ENCODE measurements at regions not wholly inside any gene's neighbourhood (a gene's known extent, or its start where the extent isn't known, plus 50 kb on each side); places are given as distances from the start of the nearest gene placed in this dataset.
A peak's percentile ranks its signal among the peaks of the same experiment; 100 is the strongest.
"Not testable (repeated sequence)": the region's sequence is repeated elsewhere in the genome, so short reads cannot be mapped to it uniquely, and the experiment has no call there.

DNA sequence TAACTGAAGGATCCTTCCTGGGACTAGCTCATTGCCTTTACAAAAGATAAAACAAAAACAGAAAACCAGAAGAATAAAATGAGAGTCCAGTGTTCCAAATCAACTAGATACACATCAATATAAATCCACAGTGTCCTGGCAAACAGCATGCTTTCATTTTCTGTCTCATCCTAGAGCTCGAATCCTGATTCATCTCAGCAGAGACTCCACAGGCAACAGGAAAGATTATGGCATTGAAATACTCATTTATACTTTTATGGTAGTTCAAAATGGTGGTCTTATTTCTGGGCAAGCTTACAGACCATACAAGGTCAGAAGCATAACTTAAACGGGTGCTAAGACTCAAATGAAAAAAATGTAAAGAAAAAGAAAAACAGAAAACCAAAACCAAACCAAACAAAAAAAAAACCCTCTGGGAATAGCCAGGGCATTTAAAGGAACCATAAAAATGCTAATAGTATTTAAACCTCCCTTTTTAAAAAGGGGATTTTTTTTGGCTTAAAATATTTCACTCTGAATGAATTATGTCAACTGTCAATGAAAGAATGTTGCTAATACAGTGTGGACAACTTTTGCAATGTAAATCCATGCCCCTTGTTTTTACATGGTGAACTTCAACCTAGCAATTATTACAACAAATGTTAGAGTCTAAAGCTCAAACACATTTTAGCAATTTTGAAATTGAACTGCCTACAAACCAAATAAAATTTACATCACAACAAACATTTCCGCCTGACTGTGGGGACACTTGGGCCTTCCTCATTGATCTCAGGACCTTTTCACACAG lies 57.9 kb downstream of the GPR101 start:
- no peak for DNase-seq

DNA sequence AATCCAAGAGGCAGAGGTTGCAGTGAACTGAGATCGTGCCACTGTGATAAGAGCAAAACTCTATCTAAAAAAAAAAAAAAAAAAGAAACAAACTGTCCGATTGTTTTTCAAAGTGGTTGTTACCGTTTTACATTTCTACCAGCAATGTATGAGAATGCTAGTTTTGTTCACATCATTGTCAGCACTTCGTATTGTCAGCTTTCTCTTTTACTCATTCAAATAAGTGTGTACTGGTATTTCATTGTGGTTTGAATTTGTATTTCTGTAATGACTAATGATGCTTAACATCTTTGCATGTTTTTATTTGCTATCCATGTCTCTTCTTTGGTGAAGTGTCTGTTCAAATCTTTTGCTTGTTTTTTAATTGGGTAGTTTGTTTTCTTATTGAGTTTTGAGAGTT lies 65.8 kb downstream of the GPR101 start:
- DNase-seq, result no peak

DNA sequence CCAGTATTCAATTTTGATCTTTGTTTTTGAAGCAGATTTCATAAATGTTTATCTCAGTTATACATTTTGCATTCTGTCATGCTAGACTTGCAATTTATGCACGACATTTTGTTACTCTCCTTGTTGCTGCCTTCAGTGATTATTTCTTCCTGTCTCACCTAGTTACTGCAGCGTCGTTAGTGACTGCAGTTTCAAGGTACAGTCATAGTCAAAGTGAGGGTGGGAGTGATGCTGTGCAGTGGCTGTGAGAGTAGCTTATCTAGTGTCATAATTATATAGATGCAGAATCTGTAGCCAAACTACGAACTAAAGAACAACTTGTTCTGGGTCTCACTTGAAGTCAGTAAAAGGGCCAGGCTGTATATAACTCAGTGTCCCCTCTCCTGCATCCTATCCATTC lies 69.8 kb downstream of the GPR101 start:
- no peak for DNase-seq

DNA sequence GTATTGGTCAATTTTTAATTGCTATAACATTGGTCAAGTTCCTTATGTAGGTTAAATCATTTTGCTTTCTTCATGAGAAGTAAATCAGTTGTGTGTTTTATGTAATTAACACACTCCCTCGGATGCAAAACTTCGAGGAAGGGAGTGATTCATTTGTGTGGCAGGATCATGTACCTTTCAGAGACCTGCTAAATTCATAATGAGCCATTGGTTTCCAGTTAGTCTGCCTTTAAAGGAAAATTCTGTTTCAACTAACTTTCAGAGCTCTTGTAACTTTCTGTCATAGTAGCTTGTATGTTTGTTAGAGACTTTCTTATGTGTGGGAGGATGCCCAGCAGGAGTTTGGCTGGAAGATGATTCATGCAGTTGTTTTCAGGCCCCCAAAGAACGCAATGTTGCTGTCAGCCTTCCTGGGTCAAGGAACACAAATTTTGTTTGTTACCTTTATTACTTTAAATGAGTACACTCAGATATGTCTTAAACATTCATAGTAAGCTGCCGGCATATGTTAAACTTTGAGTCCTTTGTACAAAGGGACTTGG lies 72.1 kb downstream of the GPR101 start:
- DNase-seq, result no peak

DNA sequence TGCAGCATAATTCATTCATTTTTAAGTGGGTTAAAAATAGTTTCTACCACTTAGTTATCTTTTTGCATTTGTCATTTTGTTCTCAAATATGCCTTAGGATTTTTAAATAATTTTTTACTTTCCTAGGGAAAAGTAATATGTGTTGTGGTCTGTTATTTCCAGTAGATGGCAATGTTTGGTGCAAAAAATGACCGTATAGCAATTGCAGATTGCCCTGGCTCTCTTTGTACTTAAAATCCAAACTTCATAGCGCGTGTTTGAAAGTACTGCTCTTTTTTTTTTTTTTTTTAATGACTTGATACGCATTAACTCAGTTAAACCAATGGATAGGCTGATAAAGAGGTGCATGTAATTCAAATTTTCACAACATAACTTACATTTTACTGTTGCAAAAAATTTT lies 74.4 kb upstream of the RBMX start:
- no peak for DNase-seq

DNA sequence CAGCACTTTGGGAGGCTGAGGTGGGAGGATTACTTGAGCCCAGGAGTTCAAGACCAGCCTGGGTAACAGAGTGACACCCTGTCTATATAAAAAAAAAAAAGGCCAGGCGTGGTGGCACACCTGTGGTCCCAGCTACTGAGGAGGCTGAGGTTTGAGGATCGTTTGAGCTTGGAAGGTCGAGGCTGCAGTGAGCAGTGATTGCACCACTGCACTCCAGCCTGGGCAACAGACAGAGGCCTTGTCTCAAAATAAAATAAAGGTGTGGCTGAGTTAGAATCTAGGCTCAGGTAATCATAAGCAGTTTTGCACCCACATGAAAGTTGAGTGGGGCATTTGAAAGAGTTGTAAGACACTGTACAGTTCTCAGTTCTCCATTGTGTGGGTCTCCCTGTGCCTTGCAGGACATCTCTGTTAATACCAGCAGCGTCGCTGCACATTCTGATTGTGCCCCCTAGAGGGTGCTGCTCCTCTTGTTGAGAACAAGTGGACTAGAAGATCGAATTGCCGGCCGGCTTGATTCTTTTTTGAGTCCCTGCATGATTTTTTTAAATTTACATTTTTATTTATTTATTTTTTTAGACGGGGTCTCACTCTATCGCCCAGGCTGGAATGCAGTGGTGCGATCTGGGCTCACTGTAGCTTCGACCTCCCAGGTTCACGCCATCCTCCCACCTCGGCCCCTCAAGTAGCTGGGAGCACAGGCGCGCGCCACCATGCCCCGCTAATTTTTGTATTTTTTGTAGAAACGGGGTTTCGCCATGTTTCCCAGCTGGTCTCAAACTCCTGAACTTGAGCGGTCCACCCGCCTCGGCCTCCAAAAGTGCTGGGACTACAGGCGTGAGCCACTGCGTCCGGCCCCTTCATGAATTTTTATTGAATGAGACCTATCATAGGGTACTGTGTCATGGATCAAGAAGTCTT lies 73.6 kb upstream of the RBMX start:
- peak in 34 of 51 donors; percentile 0 to 50 (median 10) for DNase-seq

DNA sequence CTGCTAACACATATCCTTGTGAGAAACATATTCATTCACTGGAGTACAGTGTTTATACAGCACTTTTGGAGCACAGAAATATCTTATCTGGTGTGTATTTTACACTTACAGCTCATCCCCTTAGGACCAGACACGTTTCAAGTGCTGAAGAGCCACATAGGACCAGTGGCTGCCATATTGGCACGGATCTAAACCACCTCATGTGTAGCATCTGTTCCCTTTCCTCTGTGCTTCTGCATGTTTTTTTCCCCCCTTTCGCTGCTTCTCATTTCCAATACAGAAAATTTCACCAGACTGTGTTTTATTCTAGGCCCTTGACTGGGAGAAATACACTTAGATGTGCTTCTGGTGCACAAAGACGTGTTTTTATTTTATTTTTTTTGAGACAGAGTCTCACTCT lies 69.7 kb upstream of the RBMX start:
- no peak for DNase-seq

DNA sequence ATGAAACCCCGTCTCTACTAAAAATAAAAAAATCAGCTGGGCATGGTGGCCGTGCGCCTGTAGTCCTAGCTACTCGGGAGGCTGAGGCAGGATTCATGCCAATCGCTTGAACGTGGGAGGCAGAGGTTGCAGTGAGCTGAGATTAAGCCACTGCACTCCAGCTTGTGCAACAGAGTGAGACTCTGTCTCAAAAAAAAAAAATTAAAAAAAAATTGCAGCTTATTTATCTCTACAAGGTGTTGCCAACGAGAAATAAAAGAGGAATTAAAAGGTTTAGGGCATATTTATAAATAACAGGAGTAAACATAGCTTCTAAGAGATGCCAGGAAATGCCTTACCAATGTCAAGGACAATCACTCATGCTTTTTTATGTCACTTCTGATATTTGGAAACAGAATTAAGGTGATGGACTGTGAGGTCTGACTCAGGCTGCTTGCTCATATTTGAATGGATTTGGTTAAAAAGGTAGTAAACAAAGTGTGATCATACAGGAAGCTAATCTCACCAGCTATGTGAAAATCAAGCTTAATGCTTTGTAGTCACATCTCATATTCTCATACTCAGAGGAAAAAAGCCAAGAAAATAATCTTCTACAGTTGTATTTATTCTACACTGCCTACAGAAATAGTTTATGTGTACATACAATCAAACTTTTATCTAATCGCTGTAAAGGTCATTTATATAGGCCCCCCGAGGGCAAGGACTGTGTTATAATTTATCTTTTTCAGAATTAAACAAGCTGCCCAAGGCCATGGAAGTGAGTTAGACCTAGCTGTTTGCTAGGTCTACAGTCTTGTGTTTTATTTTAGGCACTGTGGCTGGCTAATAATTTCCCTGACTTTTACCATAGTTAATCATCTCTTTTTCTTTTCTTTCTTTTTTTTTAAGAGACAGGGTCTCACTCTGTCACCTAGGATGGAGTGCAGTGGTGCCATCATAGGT lies 61.1 kb upstream of the RBMX start:
- no peak for DNase-seq

DNA sequence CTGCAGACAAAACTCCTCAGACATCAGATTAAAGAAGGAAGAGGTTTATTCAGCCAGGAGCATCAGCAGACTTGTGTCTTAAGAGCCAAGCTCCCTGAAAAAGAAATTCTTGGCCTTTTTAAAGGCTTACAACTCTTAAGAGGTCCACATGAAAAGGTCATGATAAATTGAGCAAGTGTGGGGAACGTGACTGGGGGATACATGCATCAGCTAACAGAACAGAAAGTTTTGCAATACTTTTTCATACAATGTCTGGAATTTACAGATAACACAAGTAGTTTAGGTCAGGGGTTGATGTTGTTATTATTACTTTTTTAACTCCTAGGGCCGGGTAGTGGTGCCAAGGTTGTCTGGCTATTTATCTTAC lies 55.6 kb upstream of the RBMX start:
- no peak for DNase-seq

DNA sequence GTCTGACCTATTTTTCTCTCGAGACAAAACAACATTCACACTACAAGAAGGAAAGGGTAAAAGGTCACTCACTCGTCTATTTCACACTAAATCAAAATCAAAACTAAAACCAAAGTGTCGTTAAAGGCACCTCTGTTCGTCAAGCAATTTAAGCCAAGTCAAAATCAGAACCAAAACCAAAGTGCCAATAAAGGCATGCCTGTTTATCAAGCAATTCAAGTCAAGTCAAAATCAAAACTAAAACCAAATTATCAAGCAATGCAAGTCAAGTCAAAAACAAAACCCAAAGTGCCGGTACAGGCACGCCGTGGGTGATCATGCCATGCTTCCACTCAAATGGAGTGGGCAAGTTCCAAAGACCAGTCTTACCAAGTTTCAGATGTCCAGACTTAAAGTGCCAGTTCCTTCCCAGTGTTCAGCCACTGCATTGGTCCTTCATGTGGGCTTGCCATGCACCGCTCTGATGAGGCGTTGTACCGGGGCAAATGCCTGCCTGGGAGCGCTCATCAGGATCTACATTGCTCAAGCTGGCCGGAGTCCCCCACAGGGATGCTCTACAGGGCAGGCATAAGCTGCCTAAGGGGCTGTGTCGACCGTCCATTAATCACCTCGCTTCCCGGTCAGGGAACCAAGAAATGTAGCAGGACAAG lies 55.1 kb upstream of the RBMX start:
- not testable (repeated sequence) for DNase-seq

DNA sequence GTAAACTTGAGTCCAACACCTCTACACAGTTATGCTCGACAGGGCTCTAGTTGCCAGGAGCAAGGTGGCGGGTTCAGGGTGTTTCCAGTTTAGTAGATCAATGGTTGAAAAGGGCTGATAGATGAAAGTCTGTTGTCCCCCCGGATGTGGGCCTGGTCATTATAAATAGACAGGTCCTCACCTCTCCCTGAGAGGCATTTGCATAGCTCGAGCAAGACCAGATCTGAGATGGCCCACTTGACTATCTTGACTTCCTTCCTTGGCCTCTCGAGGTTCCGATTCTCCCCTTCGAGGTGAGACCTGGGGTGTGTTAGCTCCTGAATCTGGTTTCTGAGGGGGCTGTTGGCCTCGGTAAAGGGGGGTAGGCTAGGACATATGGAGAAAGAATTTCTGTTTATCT lies 54.1 kb upstream of the RBMX start:
- DNase-seq, result not testable (repeated sequence)

DNA sequence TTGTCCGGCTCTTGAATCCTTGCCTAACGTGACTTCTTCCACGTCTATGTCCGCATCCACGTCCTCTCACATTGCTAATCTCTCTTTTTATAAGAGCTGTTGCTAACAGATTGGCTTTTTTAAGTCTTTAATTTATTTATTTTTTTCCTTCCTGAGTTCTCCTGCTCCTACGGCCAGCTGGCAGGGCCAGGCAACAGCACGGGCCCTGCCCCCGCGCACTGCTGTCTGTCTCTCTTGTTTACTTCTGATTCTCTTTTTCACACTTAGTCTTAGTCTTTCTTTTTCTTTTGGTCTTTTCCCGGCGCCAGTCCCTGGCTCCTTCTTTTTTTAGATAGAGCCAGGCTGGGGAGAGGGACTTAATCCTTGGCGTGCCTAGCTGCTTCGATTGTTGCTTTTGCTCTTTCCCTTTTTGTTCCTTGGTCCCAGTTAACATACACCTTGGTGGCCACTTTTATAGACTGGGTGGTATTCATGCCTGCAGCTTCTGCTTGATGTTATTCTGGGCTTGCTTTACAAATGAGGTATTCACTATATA lies 53.2 kb upstream of the RBMX start:
- DNase-seq, result peak in 4 of 51 donors; percentile 0 to 5 (median 1)

DNA sequence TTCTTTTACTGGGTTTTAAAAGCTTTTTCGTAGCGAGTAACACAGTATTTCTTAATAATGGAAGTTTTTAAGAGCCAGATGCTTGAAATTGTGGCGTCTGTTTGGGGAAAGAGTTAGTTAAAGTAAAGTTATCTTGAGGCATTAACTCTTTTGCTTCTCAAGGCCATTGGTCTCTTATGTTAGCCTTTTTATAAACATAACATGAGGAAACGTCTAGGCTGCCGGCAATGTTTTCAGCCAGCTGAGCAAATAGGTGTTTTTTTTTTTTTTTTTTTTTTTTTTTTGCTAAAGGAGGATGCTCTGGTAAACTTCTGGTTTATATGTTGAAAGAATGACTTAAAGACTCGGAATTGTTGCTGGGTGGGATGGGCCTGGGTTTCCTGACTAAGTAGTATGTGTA lies 51.1 kb upstream of the RBMX start:
- no peak for DNase-seq

Measured in hypothalamus (tissue), 51 donors.